ENCODE measurements at regions not wholly inside any gene's neighbourhood (a gene's known extent, or its start where the extent isn't known, plus 50 kb on each side); places are given as distances from the start of the nearest gene placed in this dataset.

- H3K27ac ChIP-seq (ENCODE audit: low read length in 2 of 2) = no peak overlapping the region
- H3K36me3 ChIP-seq (replicated peaks in 1 of 2; ENCODE audit: control extremely low read depth in 1 of 2, control insufficient read depth in 1 of 2, extremely low read depth in 1 of 2, insufficient read depth in 2 of 2, low read length in 1 of 2) = no peaks in the 10 kb centered on the region
- no peak overlapping the region for H3K4me2 ChIP-seq (replicated peaks; ENCODE audit: low read depth, low read length, poor library complexity, severe bottlenecking)
- TF ChIP-seq EZH2 (IDR thresholded peaks at IDR 0.05; ENCODE audit: borderline replicate concordance, insufficient read depth, low read depth, low read length, poor library complexity, severe bottlenecking) = no peak
- TF ChIP-seq CTCF (IDR thresholded peaks at IDR 0.05) = no peak
- no peaks in the 10 kb centered on the region for H3K79me2 ChIP-seq (ENCODE audit: control insufficient read depth, insufficient read depth, low read length)
- H2AFZ ChIP-seq (ENCODE audit: insufficient read depth, low read depth, low read length, poor library complexity, severe bottlenecking) = no peak overlapping the region
- POLR2A ChIA-PET = no interaction called here
- CTCF ChIA-PET = no interaction called here
- no peak overlapping the region for H3K27ac Mint-ChIP-seq
- ATAC-seq (ENCODE audit: low read depth) (no peak), DNase-seq (no peak)
- no peak overlapping the region for H3K4me3 ChIP-seq (ENCODE audit: control extremely low read depth in 1 of 5, extremely low read depth in 1 of 5, insufficient read depth in 1 of 5, low read depth in 2 of 5, low read length in 4 of 5)
- no peaks in the 10 kb centered on the region for H3K9me3 Mint-ChIP-seq (ENCODE audit: insufficient read depth)
- no peak overlapping the region for H3K4me3 Mint-ChIP-seq
- no peak overlapping the region for H3K9ac ChIP-seq (ENCODE audit: low read length)
- no peaks in the 10 kb centered on the region for H3K4me1 ChIP-seq (ENCODE audit: control insufficient read depth in 2 of 2, insufficient read depth in 2 of 2, low read length in 2 of 2)
- intact Hi-C loops (cut with micrococcal nuclease) = no loop called here
- H4K20me1 ChIP-seq (ENCODE audit: control insufficient read depth, insufficient read depth, low read length, poor library complexity, severe bottlenecking) = no peaks in the 10 kb centered on the region
- 91% methylated on average over 2 of the region's 5 CpGs for WGBS (ENCODE audit: insufficient coverage)
- peaks cover 10% of the 10 kb centered on the region for H3K27me3 Mint-ChIP-seq
- H3K9me3 ChIP-seq (ENCODE audit: control extremely low read depth in 1 of 3, control insufficient read depth in 2 of 3, insufficient read depth in 1 of 3, low read length in 2 of 3) = no peaks in the 10 kb centered on the region
- H3K27me3 ChIP-seq (replicated peaks in 1 of 4; ENCODE audit: control extremely low read depth in 1 of 4, control insufficient read depth in 3 of 4, insufficient read depth in 4 of 4, low read length in 3 of 4) = peaks cover 0 to 6% (median 0%) of the 10 kb centered on the region in 4 experiments
- H3K4me1 Mint-ChIP-seq = no peaks in the 10 kb centered on the region
Measured at GRCh38 chr3:156620901-156621300, 53.5 kb upstream of the TIPARP start.

- POLR2A ChIA-PET = no interaction called here
- H3K27me3 Mint-ChIP-seq = peaks cover 10% of the 10 kb centered on the region
- H3K4me1 Mint-ChIP-seq = no peaks in the 10 kb centered on the region
- Histone ChIP-seq H3K4me2 (replicated peaks; ENCODE audit: low read depth, low read length, poor library complexity, severe bottlenecking) (no peak overlapping the region), H3K27ac (ENCODE audit: low read length in 2 of 2) (no peak overlapping the region), H3K79me2 (ENCODE audit: control insufficient read depth, insufficient read depth, low read length) (no peaks in the 10 kb centered on the region), H4K20me1 (ENCODE audit: control insufficient read depth, insufficient read depth, low read length, poor library complexity, severe bottlenecking) (no peaks in the 10 kb centered on the region), H3K9me3 (ENCODE audit: control extremely low read depth in 1 of 3, control insufficient read depth in 2 of 3, insufficient read depth in 1 of 3, low read length in 2 of 3) (no peaks in the 10 kb centered on the region), H3K9ac (ENCODE audit: low read length) (no peak overlapping the region), H3K4me3 (ENCODE audit: control extremely low read depth in 1 of 5, extremely low read depth in 1 of 5, insufficient read depth in 1 of 5, low read depth in 2 of 5, low read length in 4 of 5) (no peak overlapping the region), H2AFZ (ENCODE audit: insufficient read depth, low read depth, low read length, poor library complexity, severe bottlenecking) (no peak overlapping the region), H3K27me3 (replicated peaks in 1 of 4; ENCODE audit: control extremely low read depth in 1 of 4, control insufficient read depth in 3 of 4, insufficient read depth in 4 of 4, low read length in 3 of 4) (peaks cover 0 to 6% (median 0%) of the 10 kb centered on the region in 4 experiments), H3K4me1 (ENCODE audit: control insufficient read depth in 2 of 2, insufficient read depth in 2 of 2, low read length in 2 of 2) (no peaks in the 10 kb centered on the region), H3K36me3 (replicated peaks in 1 of 2; ENCODE audit: control extremely low read depth in 1 of 2, control insufficient read depth in 1 of 2, extremely low read depth in 1 of 2, insufficient read depth in 2 of 2, low read length in 1 of 2) (no peaks in the 10 kb centered on the region)
- H3K27ac Mint-ChIP-seq = no peak overlapping the region
- CTCF ChIA-PET = no interaction called here
- H3K4me3 Mint-ChIP-seq = no peak overlapping the region
- 86% methylated on average over 1 of the region's 2 CpGs for WGBS (ENCODE audit: insufficient coverage)
- intact Hi-C loops (cut with micrococcal nuclease) = no loop called here
- no peak for ATAC-seq (ENCODE audit: low read depth)
- TF ChIP-seq EZH2 (IDR thresholded peaks at IDR 0.05; ENCODE audit: borderline replicate concordance, insufficient read depth, low read depth, low read length, poor library complexity, severe bottlenecking) (no peak), CTCF (IDR thresholded peaks at IDR 0.05) (no peak)
- DNase-seq = no peak
- no peaks in the 10 kb centered on the region for H3K9me3 Mint-ChIP-seq (ENCODE audit: insufficient read depth)
Measured at GRCh38 chr3:156620260-156620659, 54.1 kb upstream of the TIPARP start.
